SK-N-SH (cell line): ENCODE measurements at regions not wholly inside any gene's neighbourhood (a gene's known extent, or its start where the extent isn't known, plus 50 kb on each side); places are given as distances from the start of the nearest gene placed in this dataset.

Source experiments
- CTCF ChIA-PET: fragments of 300-600, 350-600 bp; formaldehyde crosslinking; extraction: SDS; loops from one replicate; lab custom pipeline; 2021; lab: Yijun Ruan, JAX
- POLR2A ChIA-PET: fragments of 350-600 bp; sonication (Branson Sonifier 250); formaldehyde crosslinking; extraction: SDS; loops from one replicate; lab custom pipeline; 2020; ENCODE audit warnings: antibody characterized with exemption, inconsistent platforms; lab: Yijun Ruan, JAX
- DNase-seq: peaks from one replicate; pipeline ENCODE4 v3.0.0; 2012
- H2AFZ ChIP-seq: fragments of 200-600 bp; sonication (generic); 2 replicates; pipeline ENCODE4 v1.8.1; 2016; ENCODE audit warnings: antibody characterized with exemption, mild to moderate bottlenecking, low read depth
- H3F3A ChIP-seq: fragments of 200-600 bp; sonication (generic); replicated peaks from 2 replicates; pipeline ENCODE3; 2016; ENCODE audit warnings: antibody characterized with exemption, mild to moderate bottlenecking; ENCODE audit not compliant: insufficient read depth
- H3K27ac ChIP-seq, 2 experiments: fragments of 200-500 bp in 1 of 2; fragments of 200-600 bp in 1 of 2; sonication (Bioruptor generic) in 1 of 2; sonication (generic), shearing (Covaris generic) in 1 of 2; 2 replicates each; pipeline versions ENCODE4 v1.5.1 to v1.6.1; 2014 to 2016; ENCODE audit warnings: low read depth in 2 of 2, inconsistent platforms in 1 of 2, low read length in 1 of 2, mild to moderate bottlenecking in 1 of 2, mixed read lengths in 1 of 2
- H3K27me3 ChIP-seq: fragments of 200-600 bp; sonication (generic), shearing (Covaris generic); 2 replicates; pipeline ENCODE4 v1.6.1; 2016; ENCODE audit warnings: mixed run types; ENCODE audit not compliant: insufficient read depth
- H3K36me3 ChIP-seq, 2 experiments: fragments of 200-500 bp in 1 of 2; fragments of 200-600 bp in 1 of 2; sonication (Bioruptor generic) in 1 of 2; sonication (generic) in 1 of 2; replicated peaks in 1 of 2; 2 replicates each; pipeline versions ENCODE3 to v1.5.1; 2014 to 2016; ENCODE audit warnings: low read length in 1 of 2, mild to moderate bottlenecking in 1 of 2; ENCODE audit not compliant: insufficient read depth in 2 of 2, control insufficient read depth in 1 of 2
- H3K4me1 ChIP-seq, 2 experiments: fragments of 200-500 bp in 1 of 2; fragments of 200-600 bp in 1 of 2; sonication (Bioruptor generic) in 1 of 2; sonication (generic), shearing (Covaris generic) in 1 of 2; 2 replicates each; pipeline versions ENCODE4 v1.5.1 to v1.6.1; 2014 to 2016; ENCODE audit warnings: low read depth in 1 of 2, low read length in 1 of 2, mixed run types in 1 of 2; ENCODE audit not compliant: insufficient read depth in 2 of 2, control insufficient read depth in 1 of 2
- H3K4me2 ChIP-seq: fragments of 200-600 bp; sonication (generic), shearing (Covaris generic); 2 replicates; pipeline ENCODE4 v1.6.1; 2017; ENCODE audit warnings: mixed run types
- H3K4me3 ChIP-seq, 2 experiments: fragments of 200-500 bp in 1 of 2; fragments of 200-600 bp in 1 of 2; sonication (Bioruptor generic) in 1 of 2; sonication (generic), shearing (Covaris generic) in 1 of 2; 2 replicates each; pipeline versions ENCODE4 v1.5.1 to v1.8.1; 2014 to 2016; ENCODE audit warnings: low read depth in 2 of 2, inconsistent platforms in 1 of 2, low read length in 1 of 2, mild to moderate bottlenecking in 1 of 2, mixed read lengths in 1 of 2, moderate library complexity in 1 of 2
- H3K79me2 ChIP-seq: fragments of 200-600 bp; sonication (generic); 2 replicates; pipeline ENCODE4 v1.8.1; 2017; ENCODE audit warnings: mild to moderate bottlenecking; ENCODE audit not compliant: insufficient read depth
- H3K9ac ChIP-seq: fragments of 200-600 bp; sonication (generic); 2 replicates; pipeline ENCODE4 v1.6.1; 2017; ENCODE audit warnings: mixed run types
- H3K9me2 ChIP-seq: fragments of 200-600 bp; sonication (generic); 2 replicates; pipeline ENCODE4 v1.6.1; 2017; ENCODE audit warnings: mixed run types
- H3K9me3 ChIP-seq: fragments of 200-600 bp; sonication (generic); 2 replicates; pipeline ENCODE4 v1.6.1; 2017; ENCODE audit warnings: mixed run types, mild to moderate bottlenecking, moderate library complexity
- H4K20me1 ChIP-seq: fragments of 200-600 bp; sonication (generic); 2 replicates; pipeline ENCODE4 v1.6.1; 2017; ENCODE audit warnings: mild to moderate bottlenecking, mixed run types; ENCODE audit not compliant: insufficient read depth
- ELF1 ChIP-seq: IDR thresholded peaks from 2 replicates; pipeline ENCODE4 v1.4.0; 2012
- EZH2phosphoT487 ChIP-seq: fragments of 200-600 bp; sonication (generic); IDR thresholded peaks from 2 replicates; pipeline ENCODE4 v1.6.1; 2017; ENCODE audit warnings: low read depth, mixed run types, mild to moderate bottlenecking, antibody characterized with exemption, moderate library complexity, borderline replicate concordance
- FOSL2 ChIP-seq: IDR thresholded peaks from 2 replicates; pipeline ENCODE4 v1.4.0; 2012; ENCODE audit warnings: low read depth, mild to moderate bottlenecking, moderate library complexity, borderline replicate concordance
- FOXJ3 ChIP-seq: sonication (generic); formaldehyde crosslinking; IDR thresholded peaks from 2 replicates; pipeline ENCODE4 v1.5.1; 2020; ENCODE audit warnings: mild to moderate bottlenecking, missing genetic modification reagents
- FOXM1 ChIP-seq: IDR thresholded peaks from 2 replicates; pipeline ENCODE4 v1.4.0; 2012; ENCODE audit warnings: low read depth, mild to moderate bottlenecking
- GABPA ChIP-seq: IDR thresholded peaks from 2 replicates; pipeline ENCODE4 v1.4.0; 2012; ENCODE audit warnings: low read depth, mild to moderate bottlenecking
- JUND ChIP-seq: IDR thresholded peaks from 2 replicates; pipeline ENCODE4 v1.4.0; 2012
- MEF2A ChIP-seq: IDR thresholded peaks from 2 replicates; pipeline ENCODE4 v1.4.0; 2012; ENCODE audit warnings: low read depth, borderline replicate concordance
- MXI1 ChIP-seq: IDR thresholded peaks from 2 replicates; pipeline ENCODE4 v1.6.1; 2012; ENCODE audit warnings: mild to moderate bottlenecking, low read depth, low read length, improper control_type of control experiment
- NFIC ChIP-seq: IDR thresholded peaks from 2 replicates; pipeline ENCODE4 v1.4.0; 2012; ENCODE audit warnings: borderline replicate concordance
- NRF1 ChIP-seq: IDR thresholded peaks from 2 replicates; pipeline ENCODE4 v1.6.1; 2012; ENCODE audit warnings: low read depth, mild to moderate bottlenecking, low read length
- PBX3 ChIP-seq: IDR thresholded peaks from 2 replicates; pipeline ENCODE4; 2012
- POLR2AphosphoS5 ChIP-seq: IDR thresholded peaks from 2 replicates; pipeline ENCODE4 v1.6.1; 2012; ENCODE audit warnings: low read depth, low read length
- RCOR1 ChIP-seq: fragments of 150-350 bp; IDR thresholded peaks from 2 replicates; pipeline ENCODE4 v1.6.1; 2017; ENCODE audit warnings: antibody characterized with exemption, low read length
- RXRA ChIP-seq: IDR thresholded peaks from 2 replicates; pipeline ENCODE4 v1.4.0; 2012; ENCODE audit warnings: low read depth, mild to moderate bottlenecking, borderline replicate concordance
- SMC3 ChIP-seq: IDR thresholded peaks from 2 replicates; pipeline ENCODE4 v1.6.1; 2012; ENCODE audit warnings: low read depth, low read length, improper control_type of control experiment
- TCF12 ChIP-seq: IDR thresholded peaks from 2 replicates; pipeline ENCODE4 v1.4.0; 2012
- TEAD4 ChIP-seq: IDR thresholded peaks from 2 replicates; pipeline ENCODE4 v1.4.0; 2012; ENCODE audit warnings: mild to moderate bottlenecking, borderline replicate concordance; ENCODE audit not compliant: insufficient read depth
- YY1 ChIP-seq: IDR thresholded peaks from 2 replicates; pipeline ENCODE4 v1.4.0; 2012; ENCODE audit warnings: low read depth, mild to moderate bottlenecking
- WGBS: methylation state at CpG from one replicate; pipeline ENCODE4 v1.1.6; 2017; ENCODE audit warnings: low lambda C conversion rate; 5-methylcytosine and 5-hydroxymethylcytosine counted together
- TF ChIP-seq, protein P1 (sequence below): fragments of 150-350 bp; IDR thresholded peaks from 2 replicates; pipeline ENCODE4 v1.6.1; 2017; ENCODE audit warnings: antibody characterized with exemption, low read length, low read depth, borderline replicate concordance
- TF ChIP-seq, protein P2 (sequence below): IDR thresholded peaks from 2 replicates; pipeline ENCODE4 v1.4.0; 2012; ENCODE audit warnings: low read depth, borderline replicate concordance
- TF ChIP-seq, protein P3 (sequence below): IDR thresholded peaks from 2 replicates; pipeline ENCODE4 v1.4.0; 2012; ENCODE audit warnings: low read depth, borderline replicate concordance

DNA sequence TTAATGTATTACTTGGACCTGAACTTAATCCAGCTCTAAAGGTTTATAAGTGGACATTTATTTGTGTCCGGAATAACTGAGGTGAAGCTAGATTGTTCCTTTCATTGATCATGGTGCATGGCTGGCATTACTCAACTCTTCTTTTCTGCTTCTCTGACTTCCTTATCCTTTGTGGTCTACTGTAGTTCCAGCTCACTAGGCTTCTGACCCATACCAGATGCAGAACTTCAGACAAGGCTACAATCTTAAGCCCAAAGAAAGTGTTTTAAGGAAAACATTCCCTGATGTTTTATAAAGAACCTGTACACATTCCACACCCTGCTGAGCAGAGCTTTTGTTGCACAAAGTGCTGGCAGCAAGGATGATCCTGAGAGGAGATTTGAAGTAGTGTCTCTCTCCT, 250.8 kb upstream of the TGFBR2 start:
- ChIA-PET POLR2A (no interaction called here), CTCF (interaction anchor here (0.7 to 1.0 kb wide), 2 partner anchors 17 to 196 kb away, joined by 3 read pairs; no protein-coding TSS in a partner anchor)
- Histone ChIP-seq H3K27ac (no peak overlapping the region), H3K9ac (no peak overlapping the region), H2AFZ (no peak overlapping the region), H3K36me3 (no peaks in the 10 kb centered on the region), H3F3A (peaks cover 41% of the 10 kb centered on the region), H3K4me2 (no peak overlapping the region), H3K79me2 (no peaks in the 10 kb centered on the region), H3K9me2 (no peaks in the 10 kb centered on the region), H3K4me1 (peaks cover 0 to 54% of the 10 kb centered on the region in 2 experiments; a peak in 3 of 4 replicates), H4K20me1 (no peaks in the 10 kb centered on the region), H3K27me3 (no peaks in the 10 kb centered on the region), H3K9me3 (no peaks in the 10 kb centered on the region), H3K4me3 (no peak overlapping the region)
- TF ChIP-seq JUND, result no peak
- TF ChIP-seq MXI1, result no peak
- TF ChIP-seq EZH2phosphoT487, result no peak
- TF ChIP-seq ELF1, result no peak
- no peak for TF ChIP-seq RCOR1
- TF ChIP-seq SMC3, result no peak
- WGBS, result 100% methylated on average over 1 of the region's 1 CpG
- DNase-seq, result no peak

- no peaks in the 10 kb centered on the region; the same call in 1 of the 2 replicates for H3K9me3 ChIP-seq
- no peak for DNase-seq
- no peaks in the 10 kb centered on the region for H3K36me3 ChIP-seq
- H4K20me1 ChIP-seq, result no peaks in the 10 kb centered on the region
- peak overlapping the region; percentile 9 for H3K4me2 ChIP-seq
- WGBS, result 15% methylated on average over 6 of the region's 6 CpGs
- H3F3A ChIP-seq, result peaks cover 43% of the 10 kb centered on the region
- peaks cover 0 to 47% of the 10 kb centered on the region in 2 experiments; a peak in 2 of 4 replicates for H3K4me1 ChIP-seq
- H3K9ac ChIP-seq, result peak overlapping the region; percentile 47
- peak overlapping the region; percentile 11 to 79; a peak in 3 of 4 replicates for H3K27ac ChIP-seq
- no peaks in the 10 kb centered on the region for H3K9me2 ChIP-seq
- no peaks in the 10 kb centered on the region for H3K27me3 ChIP-seq
- ChIA-PET POLR2A (no interaction called here), CTCF (interaction anchor here (1.9 kb wide), 1 partner anchor 11 kb away, joined by 4 read pairs; no protein-coding TSS in a partner anchor)
- peak overlapping the region; percentile 55; the same call in 1 of the 2 replicates for H2AFZ ChIP-seq
- no peak overlapping the region for H3K4me3 ChIP-seq
- no peaks in the 10 kb centered on the region for H3K79me2 ChIP-seq
- TF ChIP-seq MXI1 (no peak), POLR2AphosphoS5 (peak; percentile 45; the same call in 1 of the 2 replicates), FOXM1 (peak; percentile 87), RXRA (peak; percentile 74), NFIC (peak; percentile 78; the same call in 1 of the 2 replicates), JUND (peak; percentile 80), TEAD4 (peak; percentile 91), FOXJ3 (CRISPR knock-in tag) (no peak), TCF12 (peak; percentile 93), EZH2phosphoT487 (no peak), SMC3 (no peak), YY1 (no peak), NRF1 (no peak), PBX3 (peak; percentile 86), MEF2A (peak; percentile 68; the same call in 1 of the 2 replicates), GABPA (no peak), FOSL2 (peak; percentile 80)
- TF ChIP-seq, protein P1, sequence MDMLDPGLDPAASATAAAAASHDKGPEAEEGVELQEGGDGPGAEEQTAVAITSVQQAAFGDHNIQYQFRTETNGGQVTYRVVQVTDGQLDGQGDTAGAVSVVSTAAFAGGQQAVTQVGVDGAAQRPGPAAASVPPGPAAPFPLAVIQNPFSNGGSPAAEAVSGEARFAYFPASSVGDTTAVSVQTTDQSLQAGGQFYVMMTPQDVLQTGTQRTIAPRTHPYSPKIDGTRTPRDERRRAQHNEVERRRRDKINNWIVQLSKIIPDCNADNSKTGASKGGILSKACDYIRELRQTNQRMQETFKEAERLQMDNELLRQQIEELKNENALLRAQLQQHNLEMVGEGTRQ, result no peak
- TF ChIP-seq, protein P2, sequence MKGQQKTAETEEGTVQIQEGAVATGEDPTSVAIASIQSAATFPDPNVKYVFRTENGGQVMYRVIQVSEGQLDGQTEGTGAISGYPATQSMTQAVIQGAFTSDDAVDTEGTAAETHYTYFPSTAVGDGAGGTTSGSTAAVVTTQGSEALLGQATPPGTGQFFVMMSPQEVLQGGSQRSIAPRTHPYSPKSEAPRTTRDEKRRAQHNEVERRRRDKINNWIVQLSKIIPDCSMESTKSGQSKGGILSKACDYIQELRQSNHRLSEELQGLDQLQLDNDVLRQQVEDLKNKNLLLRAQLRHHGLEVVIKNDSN, result no peak
- TF ChIP-seq, protein P3, sequence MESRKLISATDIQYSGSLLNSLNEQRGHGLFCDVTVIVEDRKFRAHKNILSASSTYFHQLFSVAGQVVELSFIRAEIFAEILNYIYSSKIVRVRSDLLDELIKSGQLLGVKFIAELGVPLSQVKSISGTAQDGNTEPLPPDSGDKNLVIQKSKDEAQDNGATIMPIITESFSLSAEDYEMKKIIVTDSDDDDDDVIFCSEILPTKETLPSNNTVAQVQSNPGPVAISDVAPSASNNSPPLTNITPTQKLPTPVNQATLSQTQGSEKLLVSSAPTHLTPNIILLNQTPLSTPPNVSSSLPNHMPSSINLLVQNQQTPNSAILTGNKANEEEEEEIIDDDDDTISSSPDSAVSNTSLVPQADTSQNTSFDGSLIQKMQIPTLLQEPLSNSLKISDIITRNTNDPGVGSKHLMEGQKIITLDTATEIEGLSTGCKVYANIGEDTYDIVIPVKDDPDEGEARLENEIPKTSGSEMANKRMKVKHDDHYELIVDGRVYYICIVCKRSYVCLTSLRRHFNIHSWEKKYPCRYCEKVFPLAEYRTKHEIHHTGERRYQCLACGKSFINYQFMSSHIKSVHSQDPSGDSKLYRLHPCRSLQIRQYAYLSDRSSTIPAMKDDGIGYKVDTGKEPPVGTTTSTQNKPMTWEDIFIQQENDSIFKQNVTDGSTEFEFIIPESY, result peak; percentile 71; the same call in 1 of the 2 replicates
These were observed 249.3 kb upstream of the TGFBR2 start for GRCh38 chr3:30356866-30357753.
